ENCODE measurements at regions not wholly inside any gene's neighbourhood (a gene's known extent, or its start where the extent isn't known, plus 50 kb on each side); places are given as distances from the start of the nearest gene placed in this dataset.

DNA sequence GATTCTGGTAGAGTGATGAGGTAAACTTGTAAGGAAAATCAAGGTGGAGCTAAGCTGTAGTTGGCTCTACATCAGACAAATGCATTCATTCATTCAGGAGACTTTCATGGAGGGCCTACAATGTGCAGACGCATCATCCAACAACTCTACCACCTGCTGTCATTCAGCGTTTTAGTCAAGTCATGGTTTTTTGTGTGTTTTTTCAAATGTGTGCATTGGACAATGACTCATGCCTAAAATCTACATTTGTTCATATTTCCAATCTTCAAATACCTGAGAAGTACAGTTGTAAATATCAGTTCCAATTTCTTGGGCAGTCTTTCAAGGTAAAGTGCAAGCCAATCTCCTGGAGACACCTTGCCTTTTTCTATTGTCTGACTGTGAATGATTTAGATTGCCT lies 108.0 kb upstream of the LGALSL start:
- DNase-seq = no peak

- DNase-seq = no peak
Observed at GRCh38 chr2:64348386-64349130, 105.4 kb upstream of the LGALSL start.

DNA sequence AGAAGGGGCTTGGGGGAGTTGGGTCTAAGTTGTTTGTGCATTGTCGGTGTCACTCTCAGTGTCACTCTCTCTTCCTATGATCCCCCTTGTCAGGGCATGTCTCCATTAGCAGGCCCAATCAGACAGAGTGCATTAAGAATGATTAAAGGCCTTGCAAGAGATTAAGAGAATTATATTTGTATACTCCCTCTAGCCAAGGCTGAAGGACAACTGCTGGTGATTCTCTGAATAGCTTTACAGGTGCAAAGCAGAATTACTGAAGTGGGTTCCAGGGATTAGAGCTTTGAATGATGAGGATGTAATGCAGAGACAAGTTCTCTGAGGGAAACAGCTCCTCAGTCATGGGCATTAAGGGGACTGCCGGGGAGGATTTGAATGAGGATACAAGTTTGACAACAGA lies 104.8 kb upstream of the LGALSL start:
- DNase-seq = no peak

DNA sequence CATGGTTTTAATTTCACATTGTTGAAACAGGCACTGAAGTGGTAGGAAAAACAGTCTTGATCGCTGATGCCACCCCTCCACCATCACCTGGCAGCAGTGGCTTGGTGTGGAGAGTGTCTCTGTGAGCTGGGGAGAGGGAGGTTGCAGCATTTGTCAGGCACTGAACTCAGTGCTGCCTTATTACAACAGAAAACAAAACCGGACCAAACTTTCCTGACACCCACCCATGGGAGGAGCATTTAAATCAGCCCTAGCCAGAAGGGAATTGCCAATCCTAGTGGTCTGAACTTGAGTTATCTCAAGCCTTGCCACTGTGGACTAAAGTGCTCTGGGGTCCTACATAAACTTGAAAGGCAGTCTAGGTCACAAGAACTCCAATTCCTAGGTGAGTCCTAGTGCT lies 103.0 kb upstream of the LGALSL start:
- no peak for DNase-seq

DNA sequence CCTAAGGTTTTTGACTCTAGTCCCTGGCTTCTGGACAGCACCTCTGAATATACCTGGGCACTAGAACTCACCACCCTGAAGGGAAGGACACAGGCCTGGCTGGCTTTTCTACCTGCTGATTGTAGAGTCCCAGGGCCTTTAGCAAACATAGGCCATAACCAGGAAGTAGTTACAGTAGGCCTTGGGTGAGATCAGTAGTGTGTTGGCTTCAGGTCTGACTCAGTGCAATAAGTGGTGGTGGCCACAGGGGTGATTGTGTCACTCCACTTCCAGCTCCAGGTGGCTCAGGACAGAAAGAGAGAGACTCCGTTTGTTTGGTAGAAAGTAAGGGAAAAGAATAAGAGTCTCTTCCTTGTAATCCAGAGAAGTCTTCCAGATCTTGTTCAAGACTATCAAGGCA lies 101.7 kb upstream of the LGALSL start:
- DNase-seq = no peak

- DNase-seq = no peak
Observed at GRCh38 chr2:64354857-64355680, 98.9 kb upstream of the LGALSL start.

DNA sequence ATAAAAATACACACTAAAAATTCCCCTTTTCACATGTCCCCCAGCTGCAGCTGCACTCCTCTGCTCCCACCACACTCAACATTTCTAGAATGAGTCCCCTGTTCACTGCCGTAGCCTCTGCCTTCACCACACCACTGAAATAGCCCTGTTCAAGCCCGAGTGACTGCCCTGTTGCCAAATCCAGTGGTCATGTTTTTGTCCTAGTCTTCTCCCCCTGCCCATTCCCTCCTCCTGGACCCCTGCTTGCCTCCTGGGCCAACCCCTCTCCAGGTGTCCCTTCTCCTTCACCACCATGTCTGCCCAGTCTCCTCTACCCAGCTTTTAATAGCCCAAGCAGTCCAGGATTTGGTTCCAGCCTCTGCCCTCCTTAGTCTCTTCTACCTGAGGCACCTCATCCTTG lies 97.1 kb upstream of the LGALSL start:
- no peak for DNase-seq

DNA sequence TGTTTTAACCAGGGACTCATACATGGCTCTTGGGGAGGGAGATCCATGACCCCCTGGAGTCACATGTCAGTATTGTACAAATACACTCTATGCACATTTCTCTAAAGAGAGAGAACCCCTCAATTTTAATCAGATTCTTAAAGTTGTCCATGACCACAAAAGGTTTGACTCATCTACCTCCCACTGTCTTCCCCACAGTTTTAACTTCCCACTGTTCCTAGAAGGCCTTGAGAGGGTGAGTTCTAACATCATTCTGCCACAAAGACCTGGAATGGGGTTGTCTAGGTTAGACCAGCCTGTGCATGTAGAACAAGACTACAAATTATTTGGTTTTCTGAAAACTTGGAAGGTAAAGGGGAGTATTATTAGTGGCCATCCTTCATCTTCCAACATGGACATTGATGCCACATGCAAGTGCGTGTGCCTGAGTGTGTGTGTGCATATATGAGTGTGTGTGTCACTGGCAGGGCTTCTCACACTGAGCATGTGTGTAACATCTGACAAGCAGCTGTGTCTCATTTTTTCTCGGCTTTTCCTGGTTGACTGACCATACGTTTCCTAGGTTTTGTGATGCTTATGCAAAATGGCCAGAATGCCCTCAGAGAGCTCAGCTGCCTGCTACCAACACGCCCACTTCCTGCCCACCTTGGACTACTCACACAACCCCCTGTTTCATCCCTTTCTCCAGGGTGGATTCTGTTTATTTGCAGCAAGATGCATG lies 94.6 kb upstream of the LGALSL start:
- DNase-seq = no peak

GRCh38 chr2:64359892-64360657 lies 93.9 kb upstream of the LGALSL start:
- DNase-seq = no peak

DNA sequence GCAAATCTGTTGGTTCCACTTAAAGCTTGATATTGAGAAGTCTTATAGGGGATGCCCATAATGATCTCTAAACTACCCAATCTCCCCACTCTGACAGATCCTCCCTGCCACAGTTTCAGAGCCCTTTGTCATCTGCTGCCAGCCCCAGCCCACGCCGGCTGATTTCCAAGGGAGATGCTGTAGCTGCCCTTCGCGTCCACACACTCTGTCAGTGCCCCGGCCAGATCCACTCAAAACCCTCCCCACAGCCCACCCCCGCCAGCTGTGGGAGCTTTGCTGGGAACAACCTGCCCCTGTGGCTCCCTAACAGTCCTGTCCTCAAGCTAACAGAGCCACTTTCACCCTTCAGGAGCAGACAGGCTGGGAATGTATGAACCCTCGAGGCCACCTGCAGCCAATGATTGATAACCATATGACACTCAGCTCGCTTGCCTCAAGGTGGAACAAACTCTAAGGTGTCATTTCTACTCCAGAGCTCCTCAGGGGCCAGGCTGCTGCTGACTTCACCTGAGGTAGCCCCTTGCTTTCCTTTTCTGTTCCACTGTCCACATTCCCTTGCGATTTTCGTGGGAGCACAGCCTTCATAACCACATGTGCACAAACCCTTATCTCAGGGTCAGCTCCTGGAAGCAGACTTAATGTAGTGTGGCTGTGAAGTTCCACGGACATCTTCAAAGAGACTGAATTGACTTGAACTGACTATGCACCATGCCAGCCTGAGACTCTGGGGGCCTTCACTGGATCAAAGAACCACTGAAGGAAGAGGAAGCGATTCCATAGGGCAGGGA lies 92.6 kb upstream of the LGALSL start:
- DNase-seq = no peak

- DNase-seq = no peak
Observed at GRCh38 chr2:64362562-64363026, 91.4 kb upstream of the LGALSL start.

DNA sequence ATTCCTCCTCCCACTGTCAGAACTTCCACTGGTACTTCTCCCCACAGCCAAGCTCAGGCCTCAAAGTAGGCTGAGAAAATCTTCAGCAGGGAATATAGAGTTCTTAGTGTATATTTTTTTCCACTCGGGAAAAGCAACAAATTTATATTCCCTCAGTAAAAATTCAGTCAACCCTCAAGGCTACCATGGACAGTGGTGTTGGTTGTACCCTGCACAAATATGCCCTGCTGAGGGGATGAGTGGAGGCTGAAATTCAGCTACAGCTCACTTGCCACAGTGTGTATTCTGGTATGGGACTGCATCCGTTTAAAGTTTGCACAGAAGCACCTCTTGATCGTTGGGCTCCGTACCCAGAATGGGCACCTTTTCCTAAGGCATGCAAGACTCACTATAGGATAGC lies 90.8 kb upstream of the LGALSL start:
- no peak for DNase-seq

GRCh38 chr2:64363848-64364247 lies 90.1 kb upstream of the LGALSL start:
- DNase-seq = no peak

DNA sequence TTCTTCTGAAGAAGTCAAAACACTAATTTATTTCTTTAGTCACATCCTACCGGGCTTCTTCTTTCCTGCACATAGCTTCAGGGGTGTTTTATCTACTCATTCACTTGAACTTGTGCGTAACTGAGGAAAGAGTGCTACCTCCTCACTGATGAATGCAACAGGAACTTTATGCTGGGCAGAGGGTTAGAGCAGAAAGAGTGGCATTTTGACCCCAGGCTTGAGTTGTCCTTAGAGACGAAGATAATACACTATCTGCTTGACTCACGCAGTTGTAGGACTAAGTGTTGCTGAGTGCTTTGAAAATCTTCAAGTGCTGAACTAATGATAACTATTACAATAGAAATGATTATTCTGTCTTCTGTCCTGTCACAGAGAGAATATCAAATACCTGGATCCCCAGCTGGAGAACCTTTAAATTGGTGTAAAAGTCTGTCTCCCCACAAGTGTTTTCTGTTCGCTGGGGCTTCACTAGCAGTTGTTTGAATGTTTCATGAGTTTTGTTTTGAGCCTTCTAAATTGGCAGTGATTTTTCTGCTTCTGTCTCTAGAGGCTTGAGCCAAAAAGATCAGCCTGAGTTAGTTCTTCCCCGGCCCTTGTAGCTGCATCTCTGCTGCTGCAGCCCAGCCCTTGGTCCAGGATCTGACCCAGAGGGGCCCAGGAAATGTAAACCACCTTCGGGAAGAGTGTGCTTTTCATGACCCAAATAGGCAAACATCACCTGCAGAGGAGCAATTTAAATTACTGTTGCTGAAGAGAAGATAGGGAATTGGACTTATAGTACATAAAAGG lies 86.3 kb upstream of the LGALSL start:
- DNase-seq = no peak

- DNase-seq = no peak
Observed at GRCh38 chr2:64369706-64370105, 84.3 kb upstream of the LGALSL start.

DNA sequence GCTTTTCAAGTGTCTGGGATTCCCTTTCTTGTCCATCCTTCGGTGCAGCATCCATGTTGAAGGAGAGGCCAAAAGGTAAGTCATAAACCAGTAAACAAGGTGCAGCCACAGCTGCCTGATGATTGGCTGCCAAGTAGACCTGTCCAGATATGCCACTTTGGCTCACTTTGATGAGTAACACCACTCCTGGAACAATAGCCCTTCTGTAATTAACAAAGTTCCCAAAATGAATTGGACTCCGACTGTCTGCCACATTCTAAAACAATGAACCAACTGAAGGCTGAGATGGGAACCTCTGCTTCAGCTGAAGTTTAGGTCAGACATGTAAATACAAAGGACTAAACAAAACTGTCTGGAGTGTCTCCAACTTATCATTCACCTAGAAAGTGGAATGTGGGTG lies 82.2 kb upstream of the LGALSL start:
- DNase-seq = no peak

- DNase-seq = no peak
Observed at GRCh38 chr2:64374686-64375085, 79.3 kb upstream of the LGALSL start.

GRCh38 chr2:64376926-64377325 lies 77.0 kb upstream of the LGALSL start:
- DNase-seq = no peak

- DNase-seq = no peak
Observed at GRCh38 chr2:64379186-64379585, 74.8 kb upstream of the LGALSL start.

- no peak for DNase-seq
Observed at GRCh38 chr2:64380853-64381527, 73.0 kb upstream of the LGALSL start.
